ENCODE measurements at regions not wholly inside any gene's neighbourhood (a gene's known extent, or its start where the extent isn't known, plus 50 kb on each side); places are given as distances from the start of the nearest gene placed in this dataset.

DNA sequence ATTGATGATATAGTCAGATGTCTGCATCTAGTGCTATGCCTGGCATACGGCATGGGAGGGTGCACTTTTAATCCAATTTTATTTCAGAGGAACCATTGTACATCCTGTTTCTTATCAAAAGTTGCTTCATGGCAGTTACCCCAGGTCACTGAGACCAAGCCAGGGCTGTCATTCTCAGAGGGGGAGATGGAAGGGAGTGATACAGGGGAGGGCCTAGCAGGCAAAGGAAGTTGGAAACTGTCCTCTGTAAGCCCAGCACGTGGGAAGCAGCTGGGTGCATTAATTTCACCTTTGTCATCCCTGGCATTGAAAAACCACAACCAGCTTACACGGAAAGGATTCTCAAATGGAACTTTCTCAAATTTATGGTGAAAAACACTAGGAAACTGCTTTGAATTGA lies 458.7 kb upstream of the ADAMTS5 start:
- DNase-seq (ENCODE audit: low spot score): no peak

DNA sequence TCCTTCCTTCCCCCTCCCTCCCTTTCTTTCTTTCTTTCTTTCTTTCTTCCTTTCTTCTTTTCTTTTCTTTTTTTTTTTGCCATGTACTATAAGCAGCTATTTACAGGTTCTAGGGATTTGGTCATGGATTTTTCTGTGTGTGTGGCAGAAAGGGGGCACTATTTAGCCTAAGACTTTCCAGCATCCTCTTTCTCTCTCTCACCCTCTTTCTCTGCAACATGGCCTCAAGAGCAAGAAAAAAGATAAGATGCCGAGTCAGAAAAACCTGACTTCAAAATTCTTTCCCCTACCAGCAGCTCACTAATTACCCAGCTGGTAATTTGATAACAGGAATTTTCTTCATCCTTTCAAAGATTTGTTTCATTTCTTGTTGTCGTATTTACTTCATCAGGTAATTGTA lies 458.3 kb upstream of the ADAMTS5 start:
- DNase-seq (ENCODE audit: low spot score): no peak

DNA sequence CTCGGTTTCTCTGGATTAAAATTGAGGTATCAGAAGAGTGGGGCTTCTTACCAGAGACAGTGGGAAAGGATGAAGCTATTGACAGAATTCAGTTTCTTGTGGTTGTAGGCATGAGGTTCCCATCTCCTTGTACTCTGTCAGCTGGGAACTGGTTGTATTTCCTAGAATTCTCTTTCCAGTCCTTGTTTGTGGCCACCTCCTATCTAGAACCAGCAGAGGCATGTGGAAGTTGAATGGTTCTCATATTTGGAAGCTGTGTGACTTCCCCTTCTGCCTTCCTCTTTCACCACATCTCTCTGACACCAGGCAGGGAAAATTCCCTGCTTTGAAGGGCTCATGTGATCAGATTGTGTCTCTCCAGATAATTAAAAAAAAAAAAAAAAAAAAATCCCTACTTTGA lies 457.7 kb upstream of the ADAMTS5 start:
- no peak for DNase-seq (ENCODE audit: low spot score)

DNA sequence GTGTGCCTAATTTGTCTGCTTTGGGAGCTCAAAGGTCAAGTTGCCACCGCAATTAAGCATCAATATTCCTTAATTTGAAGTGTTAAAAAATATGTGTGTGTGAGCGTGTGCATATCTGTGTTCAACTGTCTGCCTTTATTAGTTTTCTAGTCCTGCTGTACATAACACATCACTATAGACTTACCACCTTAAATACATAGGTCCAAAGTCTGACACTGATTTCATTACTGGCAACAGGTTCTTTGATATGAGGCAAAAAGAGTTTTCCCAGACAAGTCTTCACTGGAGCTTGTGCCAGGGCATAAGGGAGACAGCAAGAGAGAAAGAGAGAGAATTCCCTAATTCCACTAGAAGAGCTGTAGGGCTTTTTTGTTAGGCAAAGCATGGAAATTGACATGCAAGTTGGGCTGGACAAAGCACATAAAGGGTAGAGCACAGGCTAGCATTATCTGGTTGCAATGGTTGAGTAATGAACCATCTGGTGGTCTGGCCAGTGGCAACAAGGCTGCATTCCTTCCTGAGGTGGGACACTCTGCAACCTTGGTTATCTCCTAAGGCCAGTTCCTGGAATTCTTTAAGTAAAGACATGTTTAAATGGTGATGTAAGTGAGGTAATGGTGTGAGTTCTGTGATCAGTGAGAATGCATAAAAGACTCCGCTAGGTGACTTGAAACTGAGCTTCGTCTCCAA lies 457.2 kb upstream of the ADAMTS5 start:
- DNase-seq (ENCODE audit: low spot score): no peak

DNA sequence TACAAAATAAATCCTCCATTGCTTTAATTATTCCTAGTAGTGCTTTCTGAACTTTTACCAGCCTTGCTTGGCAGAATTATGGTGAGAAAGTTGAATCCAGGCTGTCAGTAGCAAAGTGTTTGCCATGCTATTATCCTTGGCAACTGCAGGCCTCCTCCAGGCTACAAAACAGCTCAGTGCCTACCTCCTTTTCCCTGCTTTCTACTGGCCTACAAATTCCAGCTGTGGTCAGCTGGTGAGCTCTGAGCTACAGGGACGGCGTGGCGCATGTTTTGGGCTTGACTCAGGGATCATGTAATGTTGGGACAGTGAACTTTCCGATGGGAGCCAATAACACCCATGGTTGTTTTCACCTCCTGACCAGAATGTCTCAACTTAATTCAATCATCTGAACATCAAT lies 456.1 kb upstream of the ADAMTS5 start:
- no peak for DNase-seq (ENCODE audit: low spot score)

DNA sequence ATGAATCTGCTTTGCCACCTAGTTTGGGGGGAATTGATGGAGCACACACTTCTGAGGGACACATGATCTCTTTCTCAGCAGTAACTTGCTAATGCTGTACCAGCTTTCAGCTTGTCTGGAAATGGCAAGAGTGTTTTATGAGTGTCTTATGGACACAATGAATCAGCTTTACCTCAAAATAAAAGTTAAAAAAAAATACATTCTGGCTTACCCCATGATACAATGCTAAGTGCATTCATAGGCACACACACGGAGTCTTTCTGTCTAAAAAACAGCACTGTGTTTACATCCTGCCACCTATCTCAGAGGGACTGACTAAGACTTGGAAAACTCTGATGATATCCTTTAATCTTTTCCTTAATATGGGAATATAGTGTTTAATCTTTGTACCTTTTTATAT lies 455.5 kb upstream of the ADAMTS5 start:
- no peak for DNase-seq (ENCODE audit: low spot score)

DNA sequence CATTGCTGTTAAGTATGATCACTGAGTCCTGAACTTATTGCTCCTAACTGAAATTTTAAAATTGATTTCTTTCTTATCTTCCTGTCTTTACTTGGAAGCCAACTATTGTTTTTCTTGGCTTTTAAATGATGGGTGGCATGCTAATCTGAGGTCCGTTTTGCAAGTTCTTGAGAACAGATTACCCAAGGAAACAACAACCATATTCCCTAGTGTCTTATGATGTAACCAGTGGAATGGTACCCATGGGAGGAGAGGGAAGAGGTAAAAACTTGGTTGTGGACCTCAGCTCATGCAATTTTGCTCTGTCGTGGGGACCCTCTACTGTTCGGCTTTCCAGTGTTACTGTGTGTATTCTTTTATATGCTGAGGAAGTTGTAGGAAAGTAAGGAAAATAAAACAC lies 454.8 kb upstream of the ADAMTS5 start:
- DNase-seq (ENCODE audit: low spot score): no peak

DNA sequence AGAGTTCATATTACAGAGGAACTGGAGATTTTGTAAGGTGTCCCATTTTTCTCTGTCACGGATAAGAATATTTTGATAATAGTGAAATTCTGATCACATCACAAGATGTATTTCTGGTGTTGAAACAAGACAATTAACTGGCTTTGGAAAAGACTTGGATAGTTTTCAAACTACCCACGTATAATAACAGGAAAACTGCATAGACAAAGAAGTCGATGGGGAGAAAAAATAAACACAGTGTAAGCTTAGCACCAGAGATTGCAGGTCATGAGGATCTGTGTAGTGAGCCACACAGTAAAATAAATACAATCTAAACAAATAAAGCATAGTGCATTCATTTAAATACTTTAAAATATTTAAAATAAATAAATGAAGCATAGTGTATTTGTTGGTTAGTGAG lies 452.3 kb upstream of the ADAMTS5 start:
- no peak for DNase-seq (ENCODE audit: low spot score)

DNA sequence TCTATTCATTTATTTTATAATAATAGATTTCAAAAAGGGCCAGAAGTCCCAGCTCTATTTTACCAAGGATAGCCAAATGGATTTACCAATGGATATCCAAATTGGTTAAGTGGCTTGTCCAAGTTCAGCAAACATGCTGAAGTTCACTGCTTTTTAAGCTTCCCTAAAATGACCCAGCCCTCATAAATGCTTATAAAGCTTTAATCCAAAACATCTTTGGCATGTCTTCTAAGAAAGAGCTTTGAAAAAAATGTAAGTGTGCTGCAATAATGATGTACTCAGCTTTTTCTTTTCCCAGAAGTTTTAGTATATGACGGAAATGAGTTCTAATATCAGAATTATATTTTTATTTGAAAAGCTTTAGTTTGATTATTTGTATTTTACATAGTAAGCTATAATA lies 451.5 kb upstream of the ADAMTS5 start:
- no peak for DNase-seq (ENCODE audit: low spot score)

DNA sequence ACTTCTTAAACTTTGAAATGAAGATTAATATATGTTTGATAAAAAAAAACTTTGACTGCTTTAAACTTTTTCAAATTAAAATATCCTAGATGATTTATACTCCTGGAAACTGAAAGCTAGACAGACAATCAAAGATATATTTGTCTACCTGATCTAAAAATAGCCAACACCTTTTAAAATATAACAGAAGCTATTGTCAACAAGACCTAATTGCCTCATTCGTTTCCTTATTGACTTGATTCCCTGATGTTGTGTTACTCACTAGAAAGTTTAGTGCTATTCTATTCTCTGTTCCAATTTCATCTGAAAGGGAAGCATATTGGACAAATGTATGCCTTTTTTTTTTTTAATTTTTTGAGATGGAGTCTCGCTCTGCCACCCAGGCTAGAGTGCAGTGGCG lies 445.6 kb upstream of the ADAMTS5 start:
- no peak for DNase-seq (ENCODE audit: low spot score)

DNA sequence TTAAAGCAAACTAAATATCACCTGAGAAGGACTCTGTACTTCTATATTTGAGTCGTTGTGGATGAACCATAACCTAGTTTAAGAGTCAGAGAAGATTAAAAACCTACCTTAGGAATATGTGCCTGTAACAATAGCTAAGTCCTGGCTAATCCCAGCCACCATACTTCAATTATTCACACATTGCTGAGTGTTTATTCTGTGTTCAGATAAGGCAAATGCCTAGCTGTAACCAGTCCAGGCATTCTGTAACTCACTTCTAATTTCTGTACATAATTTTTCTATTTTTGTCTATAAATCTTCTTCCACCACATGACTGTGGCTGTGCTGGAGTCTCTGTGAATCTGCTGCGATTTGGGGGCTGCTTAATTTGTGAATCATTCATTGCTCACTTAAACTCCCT lies 441.9 kb upstream of the ADAMTS5 start:
- DNase-seq (ENCODE audit: low spot score): no peak

DNA sequence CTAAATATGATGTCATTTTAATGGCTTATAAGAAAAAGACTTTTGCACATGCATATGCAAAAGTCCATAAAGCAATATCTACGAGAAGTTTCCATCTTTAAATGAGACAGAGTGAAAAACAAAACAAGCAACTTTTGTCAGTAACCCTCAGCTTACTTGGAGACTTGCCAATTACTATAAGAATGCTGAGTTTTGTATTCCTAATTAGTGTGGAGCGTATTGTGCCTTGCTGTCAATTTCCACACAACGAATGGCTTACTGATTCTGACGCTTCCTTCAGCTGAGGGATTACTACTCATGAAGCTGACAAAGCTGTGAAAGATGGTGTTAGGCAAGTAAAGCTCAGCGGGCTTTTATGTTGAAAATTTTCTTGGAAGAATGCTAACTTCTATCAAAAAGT lies 440.4 kb upstream of the ADAMTS5 start:
- no peak for DNase-seq (ENCODE audit: low spot score)

DNA sequence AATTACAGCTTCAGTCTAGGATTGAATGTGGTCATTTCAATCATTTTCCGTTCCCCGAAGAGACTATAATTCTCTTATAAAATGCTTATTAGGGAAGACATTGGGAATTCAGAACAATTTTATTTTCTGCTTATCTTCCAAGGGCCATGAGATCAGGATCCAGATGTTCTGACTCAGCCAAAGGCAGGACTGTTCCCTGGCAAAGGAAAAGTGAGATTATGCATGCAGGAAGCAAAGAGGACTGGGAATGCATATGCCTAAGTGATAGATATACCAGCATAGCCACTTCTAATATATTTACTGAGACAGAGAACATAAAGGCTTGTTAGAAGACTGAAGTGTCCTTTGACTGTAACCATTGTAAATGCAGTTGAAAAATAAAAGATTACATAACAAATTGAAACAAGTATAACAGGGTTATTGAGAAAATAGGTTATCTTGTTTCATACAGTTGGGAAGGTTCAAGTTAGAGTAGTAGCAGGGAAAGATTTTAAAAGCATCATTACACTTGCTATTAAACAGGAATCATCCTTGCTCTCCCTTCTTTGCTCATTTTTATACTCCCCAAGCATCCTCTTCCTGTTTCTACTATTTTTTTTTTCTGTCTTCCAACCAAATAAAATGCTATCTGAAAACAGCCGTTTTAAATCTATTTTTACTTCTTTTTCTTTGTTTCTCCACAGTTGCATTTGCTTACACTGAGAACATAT lies 439.6 kb upstream of the ADAMTS5 start:
- no peak for DNase-seq (ENCODE audit: low spot score)

DNA sequence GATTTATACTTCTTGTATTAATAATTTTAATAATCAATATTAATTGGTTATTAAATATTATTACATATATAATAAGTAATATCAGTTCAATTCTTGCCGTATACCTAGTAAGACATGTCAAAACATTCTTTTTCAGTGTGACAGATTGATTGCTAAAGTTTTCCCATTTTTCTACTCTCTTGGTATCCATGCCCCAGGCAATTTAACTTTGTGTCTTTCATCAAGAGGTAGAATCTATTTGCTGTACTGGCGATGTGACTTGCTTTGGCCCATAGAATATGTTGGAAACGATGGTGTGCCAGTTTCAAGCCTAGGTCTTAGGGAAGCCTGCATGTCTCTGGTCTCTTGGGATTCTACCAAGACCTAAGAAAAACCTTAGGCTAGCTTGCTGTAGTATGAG lies 436.1 kb upstream of the ADAMTS5 start:
- no peak for DNase-seq (ENCODE audit: low spot score)

DNA sequence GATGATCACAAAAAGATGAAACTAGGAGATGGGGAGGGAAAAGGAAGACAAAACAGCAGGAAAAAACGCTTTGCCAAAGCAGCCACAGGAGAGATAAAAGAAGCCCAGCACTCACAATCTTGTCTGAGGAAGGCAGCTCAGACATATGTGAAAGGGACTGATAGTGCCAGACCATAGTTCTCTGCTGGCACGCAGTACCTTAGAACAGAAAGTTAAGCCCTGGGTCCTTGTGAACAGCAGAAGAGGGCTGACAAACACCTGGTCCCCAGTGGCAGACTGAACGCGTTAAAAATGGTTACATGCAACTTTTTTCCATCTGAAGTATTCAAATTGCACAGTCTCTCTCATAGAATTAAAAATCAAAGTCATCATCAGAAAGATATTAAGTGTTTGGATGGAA lies 433.2 kb upstream of the ADAMTS5 start:
- no peak for DNase-seq (ENCODE audit: low spot score)

DNA sequence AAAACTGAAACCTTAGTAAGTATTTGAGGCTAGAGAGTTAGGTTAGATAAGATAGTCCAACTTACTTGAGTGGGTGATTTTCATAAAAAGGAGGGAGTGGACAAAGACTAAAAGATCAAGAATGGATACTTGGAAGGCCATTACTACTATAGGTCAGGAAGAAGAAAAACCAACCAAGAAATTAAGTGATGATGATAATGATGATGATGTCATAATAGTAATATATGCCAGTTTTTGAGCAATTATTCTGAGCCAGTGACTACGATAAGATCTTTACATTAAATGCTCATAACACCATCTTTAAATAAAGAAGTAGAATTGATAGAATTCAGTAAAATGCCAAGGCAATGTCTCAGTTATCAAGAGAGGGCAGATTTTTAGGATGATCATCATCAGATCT lies 430.7 kb upstream of the ADAMTS5 start:
- DNase-seq (ENCODE audit: low spot score): no peak

DNA sequence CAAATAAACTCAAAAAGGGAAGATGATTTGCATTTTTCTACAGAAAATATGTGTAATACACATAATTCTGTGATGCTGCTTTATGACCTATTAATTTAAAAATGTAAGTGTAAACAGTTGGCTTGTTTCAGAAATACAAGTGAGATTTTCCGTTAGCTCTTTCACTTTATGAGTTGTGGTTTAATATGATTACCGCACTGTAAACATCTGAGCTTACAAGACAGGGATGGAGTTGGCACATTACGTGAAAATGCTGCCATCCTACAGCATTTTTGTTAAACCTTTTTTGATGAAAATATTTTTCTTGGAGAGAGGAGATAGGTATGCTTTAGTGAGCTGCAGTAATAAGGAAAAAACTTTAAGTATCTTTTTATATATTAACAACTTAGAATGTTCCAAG lies 426.8 kb upstream of the ADAMTS5 start:
- no peak for DNase-seq (ENCODE audit: low spot score)

DNA sequence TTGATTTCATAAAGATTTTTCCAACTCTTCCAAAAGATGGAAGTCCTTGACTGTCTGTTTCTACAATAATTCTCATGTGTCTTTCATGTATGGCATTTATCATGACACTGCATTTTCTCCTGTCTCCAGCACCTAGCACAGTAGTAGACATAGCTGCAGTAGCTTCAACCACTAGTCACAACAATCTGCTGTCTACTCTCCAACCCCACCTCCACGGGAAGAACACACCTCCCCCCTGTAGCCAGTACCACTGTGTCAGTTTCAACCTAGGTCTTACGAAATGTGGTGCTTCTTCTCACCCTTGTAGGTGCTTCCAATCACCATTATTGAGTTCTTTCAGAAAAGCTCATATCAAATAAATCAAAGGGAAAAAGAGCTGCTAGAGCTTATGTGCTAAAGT lies 425.1 kb upstream of the ADAMTS5 start:
- no peak for DNase-seq (ENCODE audit: low spot score)

DNA sequence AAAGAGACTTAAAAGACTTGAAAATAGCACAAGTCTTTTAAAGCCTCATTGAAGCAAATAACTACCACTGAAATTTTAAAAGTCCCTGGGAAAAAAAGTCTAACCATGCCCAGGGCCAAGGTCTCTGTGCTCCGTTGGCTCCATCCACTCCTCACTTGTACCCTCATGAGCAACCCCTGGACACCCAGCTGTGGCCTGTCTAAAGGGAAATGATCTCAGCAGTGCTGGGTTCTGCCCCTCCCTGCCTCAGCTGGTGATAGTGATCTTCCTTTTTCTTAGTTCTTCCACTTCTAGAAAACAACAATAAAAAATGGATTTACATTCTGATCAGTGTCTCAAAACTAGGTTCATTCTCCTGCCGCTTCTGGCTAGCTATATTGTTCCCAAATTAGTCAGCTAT lies 423.5 kb upstream of the ADAMTS5 start:
- DNase-seq (ENCODE audit: low spot score): no peak

DNA sequence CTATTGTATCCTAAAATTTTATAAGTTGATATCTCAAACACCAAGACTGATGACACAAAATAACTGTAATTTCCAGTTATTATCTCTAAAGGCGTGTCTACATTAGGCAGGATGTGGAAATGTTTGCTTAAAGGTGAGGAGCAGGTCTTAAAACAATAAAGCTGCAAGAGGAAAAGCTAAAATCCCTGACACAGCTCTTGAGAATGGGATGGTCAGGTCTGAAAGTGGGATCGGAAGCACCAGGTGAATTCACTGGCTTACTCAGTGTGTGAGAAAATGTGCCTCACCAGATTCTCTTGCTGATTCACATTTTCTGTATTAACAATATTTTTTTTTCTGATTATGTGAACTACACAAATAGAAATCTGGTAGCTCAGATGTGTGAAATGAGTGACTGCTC lies 421.9 kb upstream of the ADAMTS5 start:
- no peak for DNase-seq (ENCODE audit: low spot score)

DNA sequence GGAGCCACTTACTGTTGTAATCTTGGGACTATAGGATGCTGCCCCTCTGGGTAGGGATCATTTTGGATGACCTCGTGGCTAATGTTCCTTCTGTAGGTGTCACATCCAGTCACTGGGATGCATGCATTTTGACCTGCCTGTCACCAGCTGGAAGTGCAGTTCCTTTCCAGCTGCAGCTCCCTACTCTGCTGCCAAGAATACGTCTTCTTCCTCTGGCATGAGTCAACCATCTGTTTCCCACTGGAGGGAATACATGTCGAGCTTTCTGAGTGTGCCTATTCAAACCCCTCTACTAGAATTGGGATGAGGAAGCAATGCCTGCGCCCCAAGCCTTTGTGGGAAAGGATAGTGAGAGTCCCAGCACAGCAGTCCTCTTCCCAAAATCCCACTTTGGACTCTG lies 415.5 kb upstream of the ADAMTS5 start:
- no peak for DNase-seq (ENCODE audit: low spot score)

DNA sequence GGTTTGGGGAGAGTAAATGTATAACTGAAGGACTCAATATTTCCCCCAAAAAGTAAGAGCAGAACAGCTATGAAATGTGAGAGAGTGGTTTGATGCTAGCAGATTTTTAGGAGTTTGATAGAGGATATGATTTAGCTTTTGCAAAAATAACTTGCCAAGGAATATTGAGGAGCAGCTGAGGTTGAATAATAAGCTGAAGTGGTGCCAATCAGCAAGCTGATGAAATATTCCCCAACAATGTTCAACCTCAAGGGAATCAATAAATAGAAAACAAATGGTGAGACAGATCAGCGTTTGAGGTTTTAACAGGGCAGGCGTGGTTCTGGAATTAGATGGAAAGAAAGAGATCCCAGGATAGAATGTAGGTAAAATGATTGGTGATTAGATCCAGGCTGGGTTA lies 413.4 kb upstream of the ADAMTS5 start:
- no peak for DNase-seq (ENCODE audit: low spot score)

DNA sequence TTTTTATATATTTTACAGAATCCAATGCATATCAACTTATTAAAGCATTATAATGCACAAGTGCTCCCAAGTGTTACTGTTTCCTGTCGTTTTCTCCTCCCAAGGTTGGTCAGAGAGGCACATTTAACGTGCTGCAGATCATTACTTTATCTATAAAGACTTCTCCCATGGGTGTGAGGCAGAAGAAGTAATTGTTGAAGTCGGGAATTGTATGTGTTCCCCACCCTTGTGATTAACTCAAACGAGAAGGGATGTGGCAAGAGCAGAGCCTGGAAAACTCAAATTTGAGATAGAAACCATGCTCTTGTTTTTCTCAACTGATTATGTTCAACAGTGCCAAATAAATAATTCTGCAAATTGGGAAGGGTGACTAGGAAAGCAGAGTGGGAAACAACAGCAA lies 412.5 kb upstream of the ADAMTS5 start:
- DNase-seq (ENCODE audit: low spot score): no peak

DNA sequence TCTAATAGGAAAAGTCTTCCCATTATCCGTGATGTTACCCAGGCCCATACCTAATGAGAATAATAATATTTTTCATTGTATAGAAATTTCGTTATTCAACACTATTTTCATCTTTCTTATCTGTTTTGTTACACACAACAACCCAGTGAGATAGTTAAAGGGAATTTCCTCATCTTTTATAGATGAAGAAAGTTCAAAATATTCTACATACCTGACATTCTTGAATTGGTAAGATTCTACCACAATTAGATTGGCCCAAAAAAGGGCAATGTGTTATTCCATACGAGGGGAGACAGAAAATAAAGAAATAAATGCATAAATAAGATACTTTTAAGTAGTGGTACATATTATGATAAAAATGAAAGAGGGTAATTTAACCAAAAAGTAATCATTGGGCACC lies 405.5 kb upstream of the ADAMTS5 start:
- no peak for DNase-seq (ENCODE audit: low spot score)
